Suprapubic skin (tissue), 4 donors: ENCODE measurements at regions not wholly inside any gene's neighbourhood (a gene's known extent, or its start where the extent isn't known, plus 50 kb on each side); places are given as distances from the start of the nearest gene placed in this dataset.
"Not testable (repeated sequence)": the region's sequence is repeated elsewhere in the genome, so short reads cannot be mapped to it uniquely, and the experiment has no call there.

Source experiments
- DNase-seq, 2 donors: peaks; one replicate each; pipeline ENCODE4 v3.0.0-alpha.2; 2019; ENCODE audit warnings: low spot score in 2 of 2
- H3K27ac ChIP-seq: fragments of 200-600 bp; sonication (generic); one replicate; pipeline ENCODE4 v1.5.1; 2019
- H3K27me3 ChIP-seq: fragments of 200-600 bp; sonication (generic); one replicate; pipeline ENCODE4 v1.5.1; 2019
- H3K36me3 ChIP-seq: fragments of 200-600 bp; sonication (generic); one replicate; pipeline ENCODE4 v1.5.1; 2019
- H3K4me1 ChIP-seq: fragments of 200-600 bp; sonication (generic); one replicate; pipeline ENCODE4 v1.5.1; 2019
- H3K4me3 ChIP-seq: fragments of 200-600 bp; sonication (generic); one replicate; pipeline ENCODE4 v1.5.1; 2019; ENCODE audit warnings: mild to moderate bottlenecking
- H3K9me3 ChIP-seq: fragments of 200-600 bp; sonication (generic); one replicate; pipeline ENCODE4 v1.5.1; 2019
- EP300 ChIP-seq: sonication (generic); formaldehyde crosslinking; IDR thresholded peaks from one replicate; pipeline ENCODE4 v1.6.1; 2017; ENCODE audit warnings: antibody characterized with exemption
- POLR2A ChIP-seq, 2 donors: fragments of 450-650 bp; IDR thresholded peaks; one replicate each; pipeline ENCODE4 v1.6.1; 2017; ENCODE audit warnings: antibody characterized with exemption in 2 of 2, mild to moderate bottlenecking in 2 of 2, moderate library complexity in 2 of 2
- POLR2AphosphoS5 ChIP-seq, 3 donors: sonication (generic); formaldehyde crosslinking; IDR thresholded peaks; one replicate each; pipeline ENCODE4 v1.6.1; 2017; ENCODE audit warnings: antibody characterized with exemption in 3 of 3
- WGBS: methylation state at CpG from one replicate; pipeline ENCODE4 v1.1.5; 2018; 5-methylcytosine and 5-hydroxymethylcytosine counted together
- TF ChIP-seq, protein P1 (sequence below), 2 donors: fragments of 200-600 bp in 1 of 2; fragments of 450-650 bp in 1 of 2; sonication (generic) in 1 of 2; IDR thresholded peaks; one replicate each; pipeline ENCODE4 v1.5.1; 2016 to 2019; ENCODE audit warnings: antibody characterized with exemption in 2 of 2, mild to moderate bottlenecking in 1 of 2, moderate library complexity in 1 of 2

DNA sequence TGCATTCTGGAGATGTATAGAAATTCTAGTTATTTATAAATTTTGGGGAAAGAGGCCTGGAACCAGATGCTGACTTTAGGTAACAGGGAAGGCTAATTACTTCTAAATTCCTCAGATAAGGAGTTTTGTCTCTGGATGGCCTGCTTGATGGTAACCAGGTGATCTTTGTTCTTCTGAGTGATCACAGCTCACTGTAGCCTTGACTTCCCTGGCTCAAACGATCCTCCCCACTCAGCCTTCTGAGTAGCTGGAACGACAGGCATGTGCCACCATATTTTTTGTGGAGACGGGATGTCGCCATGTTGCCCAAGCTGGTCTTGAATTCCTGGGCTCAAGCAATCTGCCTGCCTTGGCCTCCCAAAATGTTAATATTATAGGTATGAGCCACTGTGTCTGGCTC lies 54.4 kb upstream of the MSH6 start:
- DNase-seq: no peak
- H3K9me3 ChIP-seq: no peaks in the 10 kb centered on the region
- H3K27me3 ChIP-seq: no peaks in the 10 kb centered on the region
- H3K36me3 ChIP-seq: no peaks in the 10 kb centered on the region
- TF ChIP-seq, protein P1, sequence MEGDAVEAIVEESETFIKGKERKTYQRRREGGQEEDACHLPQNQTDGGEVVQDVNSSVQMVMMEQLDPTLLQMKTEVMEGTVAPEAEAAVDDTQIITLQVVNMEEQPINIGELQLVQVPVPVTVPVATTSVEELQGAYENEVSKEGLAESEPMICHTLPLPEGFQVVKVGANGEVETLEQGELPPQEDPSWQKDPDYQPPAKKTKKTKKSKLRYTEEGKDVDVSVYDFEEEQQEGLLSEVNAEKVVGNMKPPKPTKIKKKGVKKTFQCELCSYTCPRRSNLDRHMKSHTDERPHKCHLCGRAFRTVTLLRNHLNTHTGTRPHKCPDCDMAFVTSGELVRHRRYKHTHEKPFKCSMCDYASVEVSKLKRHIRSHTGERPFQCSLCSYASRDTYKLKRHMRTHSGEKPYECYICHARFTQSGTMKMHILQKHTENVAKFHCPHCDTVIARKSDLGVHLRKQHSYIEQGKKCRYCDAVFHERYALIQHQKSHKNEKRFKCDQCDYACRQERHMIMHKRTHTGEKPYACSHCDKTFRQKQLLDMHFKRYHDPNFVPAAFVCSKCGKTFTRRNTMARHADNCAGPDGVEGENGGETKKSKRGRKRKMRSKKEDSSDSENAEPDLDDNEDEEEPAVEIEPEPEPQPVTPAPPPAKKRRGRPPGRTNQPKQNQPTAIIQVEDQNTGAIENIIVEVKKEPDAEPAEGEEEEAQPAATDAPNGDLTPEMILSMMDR (IDR thresholded peaks at IDR 0.05): no peak
- no peak for TF ChIP-seq POLR2AphosphoS5 (IDR thresholded peaks at IDR 0.05)
- no peak for TF ChIP-seq EP300
- TF ChIP-seq POLR2A (IDR thresholded peaks at IDR 0.05): no peak
- 97% methylated on average over 4 of the region's 4 CpGs for WGBS
- no peaks in the 10 kb centered on the region for H3K4me1 ChIP-seq
- no peak overlapping the region for H3K4me3 ChIP-seq
- H3K27ac ChIP-seq: no peak overlapping the region

DNA sequence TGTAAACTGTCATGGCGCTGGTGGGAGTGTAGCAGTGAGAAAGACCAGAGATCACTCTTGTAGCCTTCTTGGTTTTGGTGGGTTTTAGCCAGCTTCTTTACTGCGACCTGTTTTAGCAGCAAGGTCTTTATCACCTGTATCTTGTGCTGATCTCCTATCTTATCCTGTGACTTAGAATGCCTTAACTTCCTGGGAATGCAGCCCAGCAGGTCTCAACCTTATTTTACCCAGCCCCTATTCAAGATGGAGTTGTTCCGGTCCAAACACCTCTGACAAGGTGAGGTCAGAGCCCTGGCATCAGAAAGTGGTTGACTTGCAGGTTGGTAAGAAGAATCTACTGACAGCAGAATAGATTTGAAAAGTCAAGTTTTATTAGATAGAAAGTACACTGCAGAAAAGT lies 55.0 kb upstream of the MSH6 start:
- H3K27ac ChIP-seq: no peak overlapping the region
- no peak for DNase-seq
- no peaks in the 10 kb centered on the region for H3K27me3 ChIP-seq
- no peaks in the 10 kb centered on the region for H3K9me3 ChIP-seq
- no peak overlapping the region for H3K4me3 ChIP-seq
- WGBS: 92% methylated on average over 3 of the region's 3 CpGs
- H3K4me1 ChIP-seq: no peaks in the 10 kb centered on the region
- TF ChIP-seq POLR2A (IDR thresholded peaks at IDR 0.05) (no peak), EP300 (no peak), POLR2AphosphoS5 (IDR thresholded peaks at IDR 0.05) (no peak)
- TF ChIP-seq, protein P1 (IDR thresholded peaks at IDR 0.05): no peak
- no peaks in the 10 kb centered on the region for H3K36me3 ChIP-seq

DNA sequence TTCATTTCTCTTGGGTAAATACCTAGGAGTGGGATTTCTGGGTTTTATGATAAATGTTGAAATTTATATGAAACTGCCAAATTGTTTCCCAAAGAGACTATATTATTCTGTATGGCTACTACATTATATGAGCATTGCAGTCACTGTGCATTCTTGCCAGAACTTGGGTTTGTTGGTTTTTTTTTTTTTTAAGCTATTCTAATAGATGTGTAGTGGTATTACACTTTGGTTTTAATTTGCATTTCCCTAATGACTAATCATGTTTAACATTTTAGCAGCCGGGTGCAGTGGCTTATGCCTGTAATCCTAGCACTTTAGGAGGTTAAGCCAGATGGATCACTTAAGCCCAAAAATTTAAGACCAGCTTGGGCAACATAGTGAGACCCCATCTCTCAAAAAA lies 56.0 kb upstream of the MSH6 start:
- not testable (repeated sequence) for H3K36me3 ChIP-seq, H3K9me3 ChIP-seq, H3K4me1 ChIP-seq, H3K4me3 ChIP-seq, DNase-seq, H3K27me3 ChIP-seq, H3K27ac ChIP-seq
- 53% methylated on average over 1 of the region's 1 CpG for whole genome bisulfite sequencing

DNA sequence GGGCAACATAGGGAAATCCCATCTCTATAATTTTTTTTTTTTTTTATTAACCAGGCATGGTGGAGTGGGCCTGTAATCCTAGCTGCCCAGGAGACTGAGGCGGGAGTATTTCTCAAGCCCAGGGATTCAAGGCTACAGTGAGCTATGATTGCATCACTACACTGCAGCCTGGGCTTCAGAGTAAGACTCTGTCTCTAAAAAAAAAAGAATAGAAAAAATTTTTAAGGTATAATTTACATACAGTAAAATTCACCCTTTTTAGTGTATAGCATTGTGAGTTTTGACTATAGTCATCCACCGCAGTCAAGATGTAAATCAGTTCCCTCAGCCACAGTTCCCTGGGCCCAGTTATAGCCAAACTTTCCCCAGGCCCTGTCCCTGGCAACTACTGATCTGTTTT lies 57.1 kb upstream of the MSH6 start:
- DNase-seq: no peak
- Histone ChIP-seq H3K9me3 (no peaks in the 10 kb centered on the region), H3K27me3 (no peaks in the 10 kb centered on the region), H3K4me3 (no peak overlapping the region), H3K4me1 (no peaks in the 10 kb centered on the region), H3K27ac (no peak overlapping the region), H3K36me3 (no peaks in the 10 kb centered on the region)
- TF ChIP-seq POLR2A (IDR thresholded peaks at IDR 0.05) (no peak), EP300 (no peak), POLR2AphosphoS5 (IDR thresholded peaks at IDR 0.05) (no peak)
- TF ChIP-seq, protein P1 (IDR thresholded peaks at IDR 0.05): no peak
- 86% methylated on average over 2 of the region's 2 CpGs for WGBS

DNA sequence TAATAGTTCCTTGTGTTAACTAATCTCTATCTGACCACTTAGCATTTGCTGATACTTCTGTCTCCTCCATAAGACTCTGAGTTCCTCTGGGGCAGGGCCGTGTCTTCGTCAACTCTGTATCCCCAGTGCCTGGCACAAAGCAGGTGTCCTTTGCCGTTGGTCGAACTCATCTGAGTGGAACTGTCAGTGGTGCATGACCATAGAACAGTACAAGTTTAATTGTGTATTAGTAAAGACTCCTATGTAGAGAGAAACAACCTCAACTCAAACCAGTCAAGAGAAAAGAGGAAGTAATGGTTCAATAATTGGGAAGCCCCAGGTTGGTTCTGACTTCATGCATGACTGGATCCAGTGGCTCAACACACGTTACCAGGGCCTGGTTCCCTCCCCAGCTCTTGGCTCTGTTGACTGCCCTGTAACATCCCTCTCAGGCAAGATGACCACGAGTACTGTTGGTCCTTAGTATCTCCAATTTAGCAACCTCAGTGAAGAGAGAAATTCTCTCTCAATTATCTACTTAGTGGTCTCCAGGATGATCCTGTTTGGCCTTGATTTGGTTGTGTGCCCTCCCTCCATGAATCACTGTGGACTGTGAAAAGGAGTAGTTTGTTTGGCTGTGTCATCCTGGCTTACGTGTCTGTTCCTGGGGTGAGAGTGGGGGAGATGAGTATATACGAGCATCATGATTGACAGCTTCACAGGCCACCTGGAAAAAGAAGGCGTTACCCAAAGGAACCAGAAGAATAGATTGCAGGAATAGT lies 58.5 kb upstream of the MSH6 start:
- Histone ChIP-seq H3K27ac (no peak overlapping the region), H3K9me3 (no peaks in the 10 kb centered on the region), H3K36me3 (no peaks in the 10 kb centered on the region), H3K4me1 (no peaks in the 10 kb centered on the region), H3K27me3 (no peaks in the 10 kb centered on the region), H3K4me3 (no peak overlapping the region)
- no peak for DNase-seq
- WGBS: 88% methylated on average over 9 of the region's 9 CpGs
- no peak for TF ChIP-seq EP300
- TF ChIP-seq POLR2A (IDR thresholded peaks at IDR 0.05): no peak
- TF ChIP-seq POLR2AphosphoS5 (IDR thresholded peaks at IDR 0.05): no peak
- TF ChIP-seq, protein P1 (IDR thresholded peaks at IDR 0.05): no peak

DNA sequence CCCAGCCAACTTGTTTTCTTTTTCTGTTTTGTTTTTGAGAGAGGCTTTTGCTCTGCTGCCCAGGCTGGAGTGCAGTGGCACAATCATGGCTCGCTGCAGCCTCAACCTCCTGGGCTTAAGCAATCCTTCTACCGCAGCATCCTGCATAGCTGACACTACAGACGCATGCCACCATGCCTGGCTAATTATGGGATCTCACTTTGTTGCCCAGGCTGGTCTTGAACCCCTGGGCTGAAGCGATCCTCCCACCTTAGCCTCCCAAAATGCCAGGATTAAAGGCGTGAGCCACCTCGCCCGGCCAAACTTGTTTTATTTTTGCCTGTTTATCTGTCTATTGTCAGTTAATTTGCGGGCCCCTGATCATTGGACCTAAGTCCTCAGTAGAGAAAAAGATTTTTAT lies 61.6 kb upstream of the MSH6 start:
- H3K36me3 ChIP-seq: no peaks in the 10 kb centered on the region
- H3K27ac ChIP-seq: no peak overlapping the region
- WGBS: 93% methylated on average over 8 of the region's 8 CpGs
- no peak for TF ChIP-seq POLR2AphosphoS5 (IDR thresholded peaks at IDR 0.05)
- TF ChIP-seq, protein P1 (IDR thresholded peaks at IDR 0.05): no peak
- TF ChIP-seq POLR2A (IDR thresholded peaks at IDR 0.05): no peak
- TF ChIP-seq EP300: no peak
- H3K27me3 ChIP-seq: no peaks in the 10 kb centered on the region
- DNase-seq: no peak
- no peaks in the 10 kb centered on the region for H3K4me1 ChIP-seq
- H3K9me3 ChIP-seq: no peaks in the 10 kb centered on the region
- H3K4me3 ChIP-seq: no peak overlapping the region
